ENCODE measurements at regions not wholly inside any gene's neighbourhood (a gene's known extent, or its start where the extent isn't known, plus 50 kb on each side); places are given as distances from the start of the nearest gene placed in this dataset.

GRCh38 chr6:91142154-91142553 lies 555.3 kb upstream of the MAP3K7 start:
- no peak overlapping the region for H3K4me3 ChIP-seq
- DNase-seq: no peak
- no peaks in the 10 kb centered on the region for H3K9me3 ChIP-seq
- TF ChIP-seq POLR2A (IDR thresholded peaks at IDR 0.05): no peak
- WGBS (ENCODE audit: insufficient coverage, low coverage, low lambda C conversion rate, missing lambda C conversion rate): 67% methylated on average over 3 of the region's 3 CpGs
- H3K36me3 ChIP-seq: no peaks in the 10 kb centered on the region
- H3K4me1 ChIP-seq: no peaks in the 10 kb centered on the region
- no peak for ATAC-seq
- intact Hi-C loops (cut with DNase I): no loop called here
- H3K27ac ChIP-seq: no peak overlapping the region
- H3K27me3 ChIP-seq: no peaks in the 10 kb centered on the region

- H3K27ac ChIP-seq: no peak overlapping the region
- no peak overlapping the region for H3K4me3 ChIP-seq
- WGBS (ENCODE audit: insufficient coverage, low coverage, low lambda C conversion rate, missing lambda C conversion rate): 46% methylated on average over 3 of the region's 3 CpGs
- ATAC-seq (no peak), DNase-seq (no peak)
- no peaks in the 10 kb centered on the region for H3K36me3 ChIP-seq
- no peaks in the 10 kb centered on the region for H3K9me3 ChIP-seq
- TF ChIP-seq CTCF (IDR thresholded peaks at IDR 0.05) (no peak), POLR2A (IDR thresholded peaks at IDR 0.05) (no peak)
- no peaks in the 10 kb centered on the region for H3K4me1 ChIP-seq
- intact Hi-C loops (cut with DNase I): no loop called here
- no peaks in the 10 kb centered on the region for H3K27me3 ChIP-seq
These were observed 554.5 kb upstream of the MAP3K7 start for GRCh38 chr6:91141346-91141745.

GRCh38 chr6:91140449-91140848 lies 553.6 kb upstream of the MAP3K7 start:
- H3K36me3 ChIP-seq: no peaks in the 10 kb centered on the region
- 26% methylated on average over 2 of the region's 2 CpGs for WGBS (ENCODE audit: insufficient coverage, low coverage, low lambda C conversion rate, missing lambda C conversion rate)
- no peaks in the 10 kb centered on the region for H3K27me3 ChIP-seq
- TF ChIP-seq CTCF (IDR thresholded peaks at IDR 0.05) (no peak), POLR2A (IDR thresholded peaks at IDR 0.05) (no peak)
- ATAC-seq (no peak), DNase-seq (no peak)
- intact Hi-C loops (cut with DNase I): no loop called here
- no peak overlapping the region for H3K27ac ChIP-seq
- no peaks in the 10 kb centered on the region for H3K9me3 ChIP-seq
- no peak overlapping the region for H3K4me3 ChIP-seq
- no peaks in the 10 kb centered on the region for H3K4me1 ChIP-seq

- H3K4me3 ChIP-seq: no peak overlapping the region
These were observed 550.4 kb upstream of the MAP3K7 start for GRCh38 chr6:91137286-91137685.

More at GRCh38 chr6:91137286-91137685, 550.4 kb upstream of the MAP3K7 start:
- Histone ChIP-seq H3K27ac (no peak overlapping the region), H3K27me3 (no peaks in the 10 kb centered on the region), H3K9me3 (no peaks in the 10 kb centered on the region), H3K4me1 (no peaks in the 10 kb centered on the region), H3K36me3 (no peaks in the 10 kb centered on the region)
- whole genome bisulfite sequencing (ENCODE audit: insufficient coverage, low coverage, low lambda C conversion rate, missing lambda C conversion rate): 74% methylated on average over 2 of the region's 2 CpGs
- TF ChIP-seq CTCF (IDR thresholded peaks at IDR 0.05) (no peak), POLR2A (IDR thresholded peaks at IDR 0.05) (no peak)
- no peak for DNase-seq
- ATAC-seq: no peak
- intact Hi-C loops (cut with DNase I): no loop called here
